H1 (cell line): ENCODE measurements at regions not wholly inside any gene's neighbourhood (a gene's known extent, or its start where the extent isn't known, plus 50 kb on each side); places are given as distances from the start of the nearest gene placed in this dataset.

Experiments
- CTCF ChIA-PET: fragments of 300-600 bp; sonication (Branson Sonifier 250); formaldehyde crosslinking; loops from one replicate; lab custom pipeline; 2021; ENCODE audit not compliant: partially characterized antibody; lab: Charles Lee
- POLR2A ChIA-PET: fragments of 300-600 bp; sonication (Branson Sonifier 250); formaldehyde crosslinking; loops from one replicate; lab custom pipeline; 2021; ENCODE audit warnings: inconsistent platforms; ENCODE audit not compliant: partially characterized antibody; lab: Charles Lee
- DNase-seq, 2 experiments: peaks; one replicate each; pipeline versions ENCODE4 v3.0.0 to v3.0.0-alpha.2; 2010 to 2022; ENCODE audit warnings: low spot score in 2 of 2, low read depth in 1 of 2, mixed read lengths in 1 of 2
- FAIRE-seq: peaks from 2 replicates; lab custom pipeline; 2011; peaks lifted over from hg19 to GRCh38; lab: Jason Lieb, UNC
- H2AFZ ChIP-seq: 2 replicates; pipeline ENCODE4 v1.8.1; 2012; ENCODE audit warnings: low read length, inconsistent platforms
- H2AK5ac ChIP-seq: 2 replicates; pipeline ENCODE4 v1.6.1; 2013; ENCODE audit warnings: low read depth, low read length
- H2BK120ac ChIP-seq: replicated peaks from 2 replicates; pipeline ENCODE3; 2013; ENCODE audit warnings: low read depth, low read length, inconsistent platforms
- H2BK12ac ChIP-seq: 2 replicates; pipeline ENCODE4 v1.6.1; 2013; ENCODE audit warnings: low read depth, low read length
- H2BK15ac ChIP-seq: 2 replicates; pipeline ENCODE4 v1.6.1; 2013; ENCODE audit warnings: low read length
- H2BK20ac ChIP-seq: 2 replicates; pipeline ENCODE4 v1.6.1; 2013; ENCODE audit warnings: low read length
- H2BK5ac ChIP-seq: 2 replicates; pipeline ENCODE4 v1.6.1; 2013; ENCODE audit warnings: low read depth, low read length
- H3K14ac ChIP-seq: 2 replicates; pipeline ENCODE4 v1.6.1; 2013; ENCODE audit warnings: inconsistent platforms; ENCODE audit not compliant: insufficient read length
- H3K18ac ChIP-seq: 2 replicates; pipeline ENCODE4 v1.6.1; 2013; ENCODE audit warnings: low read length; ENCODE audit errors: extremely low read depth
- H3K23ac ChIP-seq: 2 replicates; pipeline ENCODE4 v1.6.1; 2013; ENCODE audit warnings: inconsistent platforms; ENCODE audit not compliant: insufficient read length
- H3K23me2 ChIP-seq: 2 replicates; pipeline ENCODE4 v1.6.1; 2013; ENCODE audit warnings: low read depth, low read length
- H3K27ac ChIP-seq: 2 replicates; pipeline ENCODE4 v1.6.1; 2011; ENCODE audit warnings: low read depth, low read length, inconsistent platforms
- H3K27me3 ChIP-seq, 4 experiments: replicated peaks in 1 of 4; 1 replicate in 1 of 4; 2 replicates in 3 of 4; pipeline versions ENCODE4 v1.6.1 to v1.8.1; 2011 to 2013; ENCODE audit warnings: low read length in 3 of 4, mild to moderate bottlenecking in 3 of 4, inconsistent platforms in 2 of 4, mixed read lengths in 2 of 4, moderate library complexity in 1 of 4; ENCODE audit not compliant: control insufficient read depth in 3 of 4, insufficient read depth in 3 of 4; ENCODE audit errors: extremely low read depth in 1 of 4
- H3K36me3 ChIP-seq, 4 experiments: 2 replicates each; pipeline versions ENCODE4 v1.6.1 to v1.8.1; 2011 to 2013; ENCODE audit warnings: mild to moderate bottlenecking in 4 of 4, low read length in 3 of 4, moderate library complexity in 2 of 4, control low read depth in 1 of 4, inconsistent platforms in 1 of 4; ENCODE audit not compliant: insufficient read depth in 4 of 4, control insufficient read depth in 2 of 4
- H3K4ac ChIP-seq: replicated peaks from 2 replicates; pipeline ENCODE3; 2013; ENCODE audit warnings: low read length, low read depth, mixed read lengths, inconsistent platforms; ENCODE audit not compliant: insufficient read length
- H3K4me1 ChIP-seq, 4 experiments: replicated peaks in 1 of 4; 1 replicate in 1 of 4; 2 replicates in 3 of 4; pipeline versions ENCODE4 v1.6.1 to v1.8.1; 2011 to 2013; ENCODE audit warnings: low read length in 3 of 4, inconsistent platforms in 2 of 4, mixed read lengths in 1 of 4; ENCODE audit not compliant: insufficient read depth in 4 of 4, control insufficient read depth in 3 of 4
- H3K4me2 ChIP-seq, 2 experiments: 2 replicates each; pipeline versions ENCODE4 v1.6.1 to v1.8.1; 2011 to 2013; ENCODE audit warnings: low read depth in 2 of 2, low read length in 2 of 2, control low read depth in 1 of 2, inconsistent platforms in 1 of 2, mild to moderate bottlenecking in 1 of 2; ENCODE audit not compliant: insufficient read depth in 1 of 2
- H3K4me3 ChIP-seq, 4 experiments: fragments of 200-600, 300-600 bp in 1 of 4; sonication (generic), shearing (Covaris generic), sonication (Bioruptor Twin) in 1 of 4; 2 replicates each; pipeline versions ENCODE4 v1.5.1 to v1.8.1; 2011 to 2016; ENCODE audit warnings: low read length in 4 of 4, low read depth in 3 of 4, control low read depth in 2 of 4, inconsistent platforms in 2 of 4, mild to moderate bottlenecking in 2 of 4, mixed read lengths in 1 of 4, moderate library complexity in 1 of 4; ENCODE audit not compliant: insufficient read depth in 2 of 4; ENCODE audit errors: extremely low read depth in 1 of 4
- H3K56ac ChIP-seq: replicated peaks from 2 replicates; pipeline ENCODE3; 2013; ENCODE audit warnings: low read depth, mild to moderate bottlenecking, mixed read lengths, low read length, inconsistent platforms; ENCODE audit not compliant: insufficient read length
- H3K79me1 ChIP-seq: 2 replicates; pipeline ENCODE4 v1.6.1; 2013; ENCODE audit warnings: low read depth, low read length, control low read depth
- H3K79me2 ChIP-seq, 2 experiments: 2 replicates each; pipeline versions ENCODE4 v1.6.1 to v1.8.1; 2012 to 2013; ENCODE audit warnings: low read length in 2 of 2, mild to moderate bottlenecking in 2 of 2, inconsistent platforms in 1 of 2; ENCODE audit not compliant: insufficient read depth in 2 of 2, control insufficient read depth in 1 of 2
- H3K9ac ChIP-seq, 4 experiments: replicated peaks in 1 of 4; 1 replicate in 1 of 4; 2 replicates in 3 of 4; pipeline versions ENCODE4 v1.6.1 to v1.8.1; 2011 to 2013; ENCODE audit warnings: low read depth in 3 of 4, low read length in 3 of 4, control low read depth in 2 of 4, mild to moderate bottlenecking in 2 of 4, moderate library complexity in 2 of 4, inconsistent platforms in 1 of 4; ENCODE audit errors: extremely low read depth in 1 of 4
- H3K9me3 ChIP-seq, 2 experiments: 2 replicates each; pipeline versions ENCODE4 v1.6.1 to v1.8.1; 2012 to 2013; ENCODE audit warnings: mild to moderate bottlenecking in 2 of 2, moderate library complexity in 2 of 2, control low read depth in 1 of 2, inconsistent platforms in 1 of 2, low read depth in 1 of 2, low read length in 1 of 2, mixed read lengths in 1 of 2; ENCODE audit not compliant: insufficient read depth in 2 of 2
- H4K20me1 ChIP-seq, 2 experiments: replicated peaks in 1 of 2; 2 replicates each; pipeline versions ENCODE3 to v1.8.1; 2011 to 2013; ENCODE audit warnings: inconsistent platforms in 2 of 2, low read length in 2 of 2, mild to moderate bottlenecking in 1 of 2; ENCODE audit not compliant: insufficient read depth in 2 of 2, control insufficient read depth in 1 of 2
- H4K5ac ChIP-seq: 2 replicates; pipeline ENCODE4 v1.6.1; 2013; ENCODE audit warnings: low read length, low read depth, mixed read lengths, inconsistent platforms; ENCODE audit not compliant: insufficient read length
- H4K8ac ChIP-seq: 2 replicates; pipeline ENCODE4 v1.8.0; 2013; ENCODE audit warnings: mild to moderate bottlenecking, moderate library complexity, low read length, inconsistent platforms; ENCODE audit not compliant: insufficient read depth; ENCODE audit errors: extremely low read depth
- H4K91ac ChIP-seq: replicated peaks from 2 replicates; pipeline ENCODE3; 2013; ENCODE audit warnings: low read length, mixed read lengths, inconsistent platforms; ENCODE audit not compliant: insufficient read length
- CHD2 ChIP-seq: IDR thresholded peaks from 2 replicates; pipeline ENCODE4 v1.6.1; 2012; ENCODE audit warnings: low read length, improper control_type of control experiment
- CTBP2 ChIP-seq: IDR thresholded peaks from 2 replicates; pipeline ENCODE4 v1.7.0; 2011; ENCODE audit warnings: borderline replicate concordance, mild to moderate bottlenecking, moderate library complexity, mixed read lengths, low read length; ENCODE audit not compliant: insufficient read depth, insufficient read length
- JUND ChIP-seq: IDR thresholded peaks from 2 replicates; pipeline ENCODE4 v1.6.1; 2011; ENCODE audit warnings: mild to moderate bottlenecking, improper control_type of control experiment, low read length
- KDM1A ChIP-seq: fragments of 200-600, 300-600 bp; sonication (generic); IDR thresholded peaks from 2 replicates; pipeline ENCODE4 v1.7.1; 2016; ENCODE audit warnings: mild to moderate bottlenecking, low read length, borderline replicate concordance
- KDM5A ChIP-seq: fragments of 200-600 bp; IDR thresholded peaks from 2 replicates; pipeline ENCODE4 v1.7.1; 2012; ENCODE audit warnings: mild to moderate bottlenecking, low read length, inconsistent platforms, mixed read lengths
- MAFK ChIP-seq: IDR thresholded peaks from 2 replicates; pipeline ENCODE4 v1.6.1; 2012; ENCODE audit warnings: low read depth, mild to moderate bottlenecking, improper control_type of control experiment, low read length
- RBBP5 ChIP-seq: IDR thresholded peaks from 2 replicates; pipeline ENCODE4 v1.7.1; 2012; ENCODE audit warnings: low read depth, mild to moderate bottlenecking, inconsistent platforms, low read length, moderate library complexity, borderline replicate concordance
- SIN3A ChIP-seq, 2 experiments: IDR thresholded peaks in 1 of 2; conservative IDR thresholded peaks in 1 of 2; 2 replicates each; pipeline ENCODE4 v1.6.1; 2011 to 2012; ENCODE audit warnings: low read length in 2 of 2, improper control_type of control experiment in 1 of 2, low read depth in 1 of 2, mild to moderate bottlenecking in 1 of 2
- SP4 ChIP-seq: IDR thresholded peaks from 2 replicates; pipeline ENCODE4 v1.6.1; 2012; ENCODE audit warnings: low read length, inconsistent platforms
- SRF ChIP-seq: IDR thresholded peaks from 2 replicates; pipeline ENCODE4 v1.6.1; 2011; ENCODE audit warnings: mild to moderate bottlenecking, low read depth, low read length, moderate library complexity
- WGBS, 2 experiments: shearing (Covaris generic) in 1 of 2; methylation state at CpG; one replicate each; pipeline versions ENCODE4 v1.1.6 to v1.1.7; 2013 to 2015; ENCODE audit warnings: low lambda C conversion rate in 2 of 2, mixed read lengths in 2 of 2, inconsistent platforms in 1 of 2, low coverage in 1 of 2, missing lambda C conversion rate in 1 of 2; ENCODE audit not compliant: insufficient replicate concordance in 2 of 2, insufficient coverage in 1 of 2, insufficient read length in 1 of 2; ENCODE audit errors: extremely low coverage in 1 of 2, missing lambda C conversion rate in 1 of 2; 5-methylcytosine and 5-hydroxymethylcytosine counted together

DNA sequence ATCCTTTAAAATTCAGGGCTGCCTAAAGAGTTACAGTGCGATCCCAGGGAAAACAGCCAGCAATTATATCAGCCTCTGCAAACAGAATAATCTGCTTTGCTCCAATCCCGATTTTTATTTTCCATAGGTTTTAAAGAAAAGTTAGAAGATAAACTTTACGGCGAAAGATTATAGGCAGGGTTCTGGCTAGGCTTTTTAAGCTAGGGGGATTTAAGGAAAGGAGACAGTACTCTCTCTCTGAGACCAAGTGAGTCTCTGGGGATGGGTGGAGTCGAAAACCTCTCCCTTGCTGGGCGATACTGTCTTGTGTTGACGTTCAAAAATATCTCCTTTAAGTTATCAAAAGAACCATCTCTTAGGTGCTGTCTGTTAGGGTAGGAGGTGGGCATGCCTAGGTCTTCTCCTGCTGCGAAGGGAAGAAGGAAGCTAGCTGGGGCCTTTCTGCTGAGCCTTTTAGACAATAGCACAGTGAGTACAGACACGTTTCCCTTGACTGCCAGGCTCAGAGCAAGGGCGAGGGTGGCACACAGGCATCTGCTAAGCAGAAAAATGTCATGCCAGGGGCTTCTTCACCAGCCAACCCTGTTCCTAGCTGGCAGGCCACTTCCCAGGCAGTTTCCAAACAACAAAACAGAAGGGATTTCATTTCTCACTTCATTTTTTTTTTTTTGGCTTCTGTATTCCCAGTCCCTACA is 167.9 kb upstream of the MAF start:
- Histone ChIP-seq H2BK20ac (no peak overlapping the region), H3K4me1 (peaks cover 0 to 11% (median 2%) of the 10 kb centered on the region in 4 experiments; a peak in 4 of 7 replicates), H4K91ac (no peak overlapping the region), H3K4ac (no peak overlapping the region), H2BK120ac (no peak overlapping the region), H3K79me2 (no peaks in the 10 kb centered on the region), H4K20me1 (no peaks in the 10 kb centered on the region), H2AK5ac (no peak overlapping the region), H4K8ac (peak overlapping the region; percentile 69; the same call in 1 of the 2 replicates), H2BK5ac (no peak overlapping the region), H4K5ac (no peak overlapping the region), H3K79me1 (no peaks in the 10 kb centered on the region), H3K27ac (no peak overlapping the region), H3K4me2 (no peak overlapping the region), H3K36me3 (no peaks in the 10 kb centered on the region), H3K23me2 (peaks cover 4% of the 10 kb centered on the region; the same call in 1 of the 2 replicates), H2BK12ac (no peak overlapping the region), H3K18ac (no peak overlapping the region), H3K9ac (no peak overlapping the region), H3K4me3 (no peak overlapping the region), H3K23ac (no peak overlapping the region), H2AFZ (no peak overlapping the region), H3K56ac (no peak overlapping the region), H3K27me3 (peaks cover 0 to 3% (median 0%) of the 10 kb centered on the region in 4 experiments; a peak in 2 of 7 replicates), H3K9me3 (no peaks in the 10 kb centered on the region), H3K14ac (no peak overlapping the region), H2BK15ac (no peak overlapping the region)
- FAIRE-seq (no peak), DNase-seq (no peak)
- WGBS, 2 experiments, result 84% methylated on average over 10 of the region's 10 CpGs; no CpG with 5 or more reads in 1 of the 2 experiments
- POLR2A ChIA-PET, result no interaction called here
- CTCF ChIA-PET, result interaction anchor here (0.7 to 2.1 kb wide), 12 partner anchors 8 to 682 kb away, joined by 3 to 6 read pairs (median 3); no protein-coding TSS in a partner anchor
- TF ChIP-seq KDM5A, result no peak
- no peak for TF ChIP-seq CTBP2
- no peak for TF ChIP-seq KDM1A
- no peak for TF ChIP-seq RBBP5
- TF ChIP-seq CHD2, result no peak
- no peak for TF ChIP-seq SIN3A (conservative IDR thresholded peaks at IDR 0.05 in 1 of 2, IDR thresholded peaks at IDR 0.05 in 1 of 2; ENCODE audit: low read depth in 1 of 2, low read length in 2 of 2)
- TF ChIP-seq JUND, result no peak
- no peak for TF ChIP-seq MAFK
- no peak for TF ChIP-seq SRF
- TF ChIP-seq SP4, result no peak
